KMS-11 (cell line): ENCODE measurements at regions not wholly inside any gene's neighbourhood (a gene's known extent, or its start where the extent isn't known, plus 50 kb on each side); places are given as distances from the start of the nearest gene placed in this dataset.

Experiments
- H2AFZ ChIP-seq: fragments of 200-600 bp; sonication (generic); 2 replicates; pipeline ENCODE4 v1.6.1; 2016; ENCODE audit warnings: antibody characterized with exemption, mixed run types, low read depth
- H3K27ac ChIP-seq: fragments of 200-600 bp; sonication (generic); 2 replicates; pipeline ENCODE4 v1.6.1; 2016; ENCODE audit warnings: mild to moderate bottlenecking, mixed run types
- H3K27me3 ChIP-seq: fragments of 200-600 bp; sonication (generic); 2 replicates; pipeline ENCODE4 v1.6.1; 2017; ENCODE audit warnings: mild to moderate bottlenecking, low read depth, mixed run types, moderate library complexity; ENCODE audit not compliant: insufficient read depth
- H3K36me3 ChIP-seq: fragments of 200-600 bp; sonication (generic); 2 replicates; pipeline ENCODE4 v1.6.1; 2017; ENCODE audit warnings: mild to moderate bottlenecking, mixed run types; ENCODE audit not compliant: insufficient read depth
- H3K4me1 ChIP-seq: fragments of 200-600 bp; sonication (generic); 2 replicates; pipeline ENCODE4 v1.6.1; 2016; ENCODE audit warnings: mild to moderate bottlenecking, low read depth, mixed run types; ENCODE audit not compliant: poor library complexity, severe bottlenecking
- H3K4me2 ChIP-seq: fragments of 200-600 bp; sonication (generic); 2 replicates; pipeline ENCODE4 v1.7.0; 2016; ENCODE audit warnings: mild to moderate bottlenecking, mixed run types
- H3K4me3 ChIP-seq: fragments of 200-600 bp; sonication (generic); IDR thresholded peaks from 2 replicates; pipeline ENCODE4 v1.6.1; 2017; ENCODE audit warnings: low read depth, low read length, mixed read lengths; ENCODE audit not compliant: insufficient read depth
- H3K79me2 ChIP-seq: fragments of 200-600 bp; sonication (generic); 2 replicates; pipeline ENCODE4 v1.6.1; 2016; ENCODE audit warnings: low read depth, mixed run types; ENCODE audit not compliant: insufficient read depth
- H3K9ac ChIP-seq: fragments of 200-600 bp; sonication (generic); 2 replicates; pipeline ENCODE4 v1.6.1; 2016; ENCODE audit warnings: mild to moderate bottlenecking, mixed run types
- H4K20me1 ChIP-seq: fragments of 200-600 bp; sonication (generic); 2 replicates; pipeline ENCODE4 v1.6.1; 2016; ENCODE audit warnings: mild to moderate bottlenecking, mixed run types; ENCODE audit not compliant: insufficient read depth
- TF ChIP-seq, protein P1 (sequence below): fragments of 200-600 bp; sonication (generic); conservative IDR thresholded peaks from 2 replicates; pipeline ENCODE4 v1.6.1; 2017; ENCODE audit warnings: low read depth, mild to moderate bottlenecking, antibody characterized with exemption, low read length, moderate library complexity, mixed read lengths

GRCh38 chr11:79683930-79684329 is 243.1 kb upstream of the TENM4 start:
- Histone ChIP-seq H3K27me3 (no peaks in the 10 kb centered on the region), H3K4me1 (no peaks in the 10 kb centered on the region), H3K36me3 (no peaks in the 10 kb centered on the region), H3K27ac (no peak overlapping the region), H3K4me2 (no peak overlapping the region), H4K20me1 (no peaks in the 10 kb centered on the region), H3K4me3 (no peak overlapping the region), H3K79me2 (no peaks in the 10 kb centered on the region), H3K9ac (no peak overlapping the region), H2AFZ (no peak overlapping the region)
- TF ChIP-seq, protein P1, sequence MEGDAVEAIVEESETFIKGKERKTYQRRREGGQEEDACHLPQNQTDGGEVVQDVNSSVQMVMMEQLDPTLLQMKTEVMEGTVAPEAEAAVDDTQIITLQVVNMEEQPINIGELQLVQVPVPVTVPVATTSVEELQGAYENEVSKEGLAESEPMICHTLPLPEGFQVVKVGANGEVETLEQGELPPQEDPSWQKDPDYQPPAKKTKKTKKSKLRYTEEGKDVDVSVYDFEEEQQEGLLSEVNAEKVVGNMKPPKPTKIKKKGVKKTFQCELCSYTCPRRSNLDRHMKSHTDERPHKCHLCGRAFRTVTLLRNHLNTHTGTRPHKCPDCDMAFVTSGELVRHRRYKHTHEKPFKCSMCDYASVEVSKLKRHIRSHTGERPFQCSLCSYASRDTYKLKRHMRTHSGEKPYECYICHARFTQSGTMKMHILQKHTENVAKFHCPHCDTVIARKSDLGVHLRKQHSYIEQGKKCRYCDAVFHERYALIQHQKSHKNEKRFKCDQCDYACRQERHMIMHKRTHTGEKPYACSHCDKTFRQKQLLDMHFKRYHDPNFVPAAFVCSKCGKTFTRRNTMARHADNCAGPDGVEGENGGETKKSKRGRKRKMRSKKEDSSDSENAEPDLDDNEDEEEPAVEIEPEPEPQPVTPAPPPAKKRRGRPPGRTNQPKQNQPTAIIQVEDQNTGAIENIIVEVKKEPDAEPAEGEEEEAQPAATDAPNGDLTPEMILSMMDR: no peak

DNA sequence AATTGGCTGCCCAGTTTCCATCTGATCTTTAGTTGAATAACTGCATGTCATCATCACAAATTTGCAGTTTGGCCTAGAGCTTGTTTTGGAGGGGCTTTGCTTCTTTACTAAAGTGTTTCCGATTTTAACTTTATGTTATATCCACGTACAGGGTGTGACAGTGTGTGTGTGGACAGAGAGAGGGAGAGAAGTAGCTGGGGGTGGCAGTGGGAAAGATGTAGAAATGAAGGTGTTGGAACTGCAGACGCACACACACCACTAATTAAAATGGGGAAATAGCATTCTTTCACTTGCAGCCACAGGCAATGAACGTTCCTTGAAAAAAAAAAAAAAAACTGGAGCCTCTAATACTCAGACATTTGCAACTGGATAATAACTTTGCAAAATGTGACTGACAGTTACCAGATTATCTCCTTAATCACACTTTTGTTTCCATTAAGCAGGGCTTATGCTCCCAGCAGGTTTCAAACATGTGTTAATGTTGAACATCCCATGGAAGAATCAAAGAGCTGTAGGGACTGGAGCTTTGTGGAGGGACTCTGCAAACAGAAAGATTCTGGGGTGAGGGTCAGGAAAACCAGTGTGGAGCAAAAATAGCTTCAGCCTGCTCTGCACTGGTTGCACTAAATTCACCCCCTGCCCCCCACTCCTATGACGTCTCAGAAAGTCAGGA is 238.1 kb upstream of the TENM4 start:
- Histone ChIP-seq H3K4me3 (no peak overlapping the region), H3K4me2 (no peak overlapping the region), H3K9ac (no peak overlapping the region), H3K36me3 (no peaks in the 10 kb centered on the region), H3K79me2 (no peaks in the 10 kb centered on the region), H3K27me3 (no peaks in the 10 kb centered on the region), H2AFZ (no peak overlapping the region), H3K4me1 (no peaks in the 10 kb centered on the region), H4K20me1 (no peaks in the 10 kb centered on the region), H3K27ac (no peak overlapping the region)
- TF ChIP-seq, protein P1: no peak

DNA sequence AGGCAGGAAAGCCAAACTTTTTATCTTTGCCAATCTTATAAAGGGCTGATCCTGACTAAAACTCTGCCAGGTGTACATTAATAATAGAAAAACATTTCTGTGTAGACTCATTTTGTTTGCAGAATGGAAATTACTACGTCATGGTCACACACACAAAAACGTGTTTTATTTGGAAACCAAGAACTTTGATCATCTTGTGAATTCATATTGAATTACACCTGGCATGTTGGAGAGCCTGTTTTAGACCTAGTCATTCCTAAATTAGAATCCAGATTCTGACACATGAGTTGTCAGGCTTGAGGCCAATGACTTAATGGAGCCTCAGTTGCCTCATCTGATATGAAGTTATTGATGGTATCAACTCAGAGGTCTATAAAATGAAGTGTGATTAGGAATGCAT is 235.6 kb upstream of the TENM4 start:
- Histone ChIP-seq H3K36me3 (no peaks in the 10 kb centered on the region), H4K20me1 (no peaks in the 10 kb centered on the region), H3K4me2 (no peak overlapping the region), H3K4me1 (no peaks in the 10 kb centered on the region), H3K27ac (no peak overlapping the region), H3K79me2 (no peaks in the 10 kb centered on the region), H3K9ac (no peak overlapping the region), H3K27me3 (no peaks in the 10 kb centered on the region), H3K4me3 (no peak overlapping the region), H2AFZ (no peak overlapping the region)
- TF ChIP-seq, protein P1: no peak

DNA sequence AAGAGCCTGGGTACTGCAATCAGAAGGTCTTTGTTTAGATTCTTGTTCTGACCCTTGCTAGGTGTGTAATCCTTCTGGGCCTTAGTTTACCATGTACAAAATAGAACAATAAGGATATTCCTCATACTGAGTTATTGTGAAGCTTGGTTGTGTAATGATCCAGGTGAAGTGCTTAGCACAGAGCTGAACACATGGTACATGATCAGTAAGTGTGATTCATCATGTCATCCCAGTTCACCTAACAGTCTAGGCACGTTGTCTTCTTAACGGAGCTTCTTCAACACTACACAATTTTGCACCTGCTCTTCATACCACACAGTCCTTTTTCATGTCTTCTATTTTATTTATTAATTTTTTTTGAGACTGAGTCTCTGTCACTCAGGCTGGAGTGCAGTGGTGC is 234.3 kb upstream of the TENM4 start:
- Histone ChIP-seq H3K27me3 (no peaks in the 10 kb centered on the region), H3K4me1 (no peaks in the 10 kb centered on the region), H4K20me1 (no peaks in the 10 kb centered on the region), H3K9ac (no peak overlapping the region), H3K4me2 (no peak overlapping the region), H3K79me2 (no peaks in the 10 kb centered on the region), H2AFZ (no peak overlapping the region), H3K36me3 (no peaks in the 10 kb centered on the region), H3K27ac (no peak overlapping the region), H3K4me3 (no peak overlapping the region)
- TF ChIP-seq, protein P1: no peak
